SU-DHL-6 (cell line): ENCODE measurements at regions not wholly inside any gene's neighbourhood (a gene's known extent, or its start where the extent isn't known, plus 50 kb on each side); places are given as distances from the start of the nearest gene placed in this dataset.

Experiments used
- H2AFZ ChIP-seq: fragments of 200-600 bp; sonication (generic); 2 replicates; pipeline ENCODE4 v1.6.1; 2014; ENCODE audit warnings: low read depth, mild to moderate bottlenecking, moderate library complexity, mixed read lengths, antibody characterized with exemption, low read length; ENCODE audit not compliant: severe bottlenecking
- H3F3A ChIP-seq: fragments of 200-600 bp; shearing (Covaris generic); 2 replicates; pipeline ENCODE4 v1.6.0; 2016; ENCODE audit warnings: antibody characterized with exemption, mild to moderate bottlenecking; ENCODE audit not compliant: insufficient read depth
- H3K27ac ChIP-seq: fragments of 200-600 bp; sonication (generic); 2 replicates; pipeline ENCODE4 v1.5.1; 2016; ENCODE audit warnings: low read depth, mild to moderate bottlenecking, low read length, moderate library complexity, mixed read lengths
- H3K27me3 ChIP-seq: fragments of 200-600 bp; sonication (generic), shearing (Covaris generic); 2 replicates; pipeline ENCODE4 v1.6.0; 2014; ENCODE audit warnings: mild to moderate bottlenecking, low read length
- H3K36me3 ChIP-seq: fragments of 200-600 bp; sonication (generic); 2 replicates; pipeline ENCODE4 v1.6.1; 2014; ENCODE audit warnings: mild to moderate bottlenecking, low read length, mixed read lengths
- H3K4me2 ChIP-seq: fragments of 300-600, 200-600 bp; shearing (Covaris generic), sonication (generic); 2 replicates; pipeline ENCODE4 v1.6.0; 2014; ENCODE audit warnings: low read length, low read depth, mild to moderate bottlenecking; ENCODE audit not compliant: poor library complexity, severe bottlenecking
- H3K4me3 ChIP-seq: fragments of 200-600 bp; sonication (generic); 2 replicates; pipeline ENCODE4 v1.5.1; 2014; ENCODE audit warnings: antibody characterized with exemption, low read length, mild to moderate bottlenecking, mixed read lengths; ENCODE audit not compliant: insufficient read depth, poor library complexity, severe bottlenecking
- H3K79me2 ChIP-seq: fragments of 200-600 bp; sonication (generic); 2 replicates; pipeline ENCODE4 v1.6.1; 2014; ENCODE audit warnings: mild to moderate bottlenecking, low read length, moderate library complexity; ENCODE audit not compliant: insufficient read depth
- H3K9ac ChIP-seq: fragments of 200-600 bp; sonication (generic); 2 replicates; pipeline ENCODE4 v1.7.0; 2014; ENCODE audit warnings: mild to moderate bottlenecking, low read length
- H3K9me2 ChIP-seq: fragments of 200-600 bp; sonication (generic); replicated peaks from 2 replicates; pipeline ENCODE4 v1.6.1; 2014; ENCODE audit warnings: low read length; ENCODE audit not compliant: insufficient read depth
- H3K9me3 ChIP-seq: fragments of 200-600 bp; sonication (generic); 2 replicates; pipeline ENCODE4 v1.6.1; 2014; ENCODE audit warnings: low read length, mixed read lengths; ENCODE audit not compliant: insufficient read depth
- H4K20me1 ChIP-seq: fragments of 200-600 bp; sonication (generic); 2 replicates; pipeline ENCODE4 v1.6.1; 2014; ENCODE audit warnings: low read depth, mild to moderate bottlenecking, antibody characterized with exemption, low read length, moderate library complexity, mixed read lengths
- EZH2phosphoT487 ChIP-seq: fragments of 200-600 bp; sonication (generic), shearing (Covaris generic); conservative IDR thresholded peaks from 2 replicates; pipeline ENCODE4 v1.6.1; 2018; ENCODE audit warnings: mild to moderate bottlenecking, antibody characterized with exemption, low read length, moderate library complexity, mixed read lengths
- TF ChIP-seq, protein P1 (sequence below): fragments of 200-600 bp; sonication (generic); IDR thresholded peaks from one replicate; pipeline ENCODE4 v1.5.1; 2017; ENCODE audit warnings: antibody characterized with exemption, mild to moderate bottlenecking, low read length, moderate library complexity; ENCODE audit not compliant: insufficient read depth, poor library complexity, severe bottlenecking

DNA sequence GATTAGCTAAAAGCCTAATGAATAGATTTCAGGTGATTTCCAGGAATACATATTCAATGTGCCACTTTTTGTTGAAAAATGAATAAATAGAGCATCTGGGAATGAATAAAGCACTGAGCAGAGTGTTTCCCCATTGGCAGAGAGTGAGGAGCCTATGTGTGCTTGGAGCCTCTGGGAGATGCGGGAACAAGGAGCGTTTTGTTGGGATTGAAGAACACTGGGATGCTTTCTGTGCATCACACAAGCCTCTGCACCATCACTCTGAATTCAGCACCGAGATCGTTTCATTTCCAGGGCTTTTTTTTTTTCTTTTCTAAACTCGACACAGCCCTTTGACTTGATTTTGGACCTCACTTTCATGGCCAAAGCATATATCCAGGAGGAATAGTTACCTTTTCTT is 111.4 kb downstream of the BAMBI start:
- no peak overlapping the region for H3K4me3 ChIP-seq
- no peaks in the 10 kb centered on the region for H4K20me1 ChIP-seq
- no peaks in the 10 kb centered on the region for H3K9me2 ChIP-seq
- no peak for TF ChIP-seq EZH2phosphoT487
- TF ChIP-seq, protein P1, sequence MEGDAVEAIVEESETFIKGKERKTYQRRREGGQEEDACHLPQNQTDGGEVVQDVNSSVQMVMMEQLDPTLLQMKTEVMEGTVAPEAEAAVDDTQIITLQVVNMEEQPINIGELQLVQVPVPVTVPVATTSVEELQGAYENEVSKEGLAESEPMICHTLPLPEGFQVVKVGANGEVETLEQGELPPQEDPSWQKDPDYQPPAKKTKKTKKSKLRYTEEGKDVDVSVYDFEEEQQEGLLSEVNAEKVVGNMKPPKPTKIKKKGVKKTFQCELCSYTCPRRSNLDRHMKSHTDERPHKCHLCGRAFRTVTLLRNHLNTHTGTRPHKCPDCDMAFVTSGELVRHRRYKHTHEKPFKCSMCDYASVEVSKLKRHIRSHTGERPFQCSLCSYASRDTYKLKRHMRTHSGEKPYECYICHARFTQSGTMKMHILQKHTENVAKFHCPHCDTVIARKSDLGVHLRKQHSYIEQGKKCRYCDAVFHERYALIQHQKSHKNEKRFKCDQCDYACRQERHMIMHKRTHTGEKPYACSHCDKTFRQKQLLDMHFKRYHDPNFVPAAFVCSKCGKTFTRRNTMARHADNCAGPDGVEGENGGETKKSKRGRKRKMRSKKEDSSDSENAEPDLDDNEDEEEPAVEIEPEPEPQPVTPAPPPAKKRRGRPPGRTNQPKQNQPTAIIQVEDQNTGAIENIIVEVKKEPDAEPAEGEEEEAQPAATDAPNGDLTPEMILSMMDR = no peak
- no peaks in the 10 kb centered on the region for H3K9me3 ChIP-seq
- no peaks in the 10 kb centered on the region for H3K79me2 ChIP-seq
- no peak overlapping the region for H3K27ac ChIP-seq
- H3K36me3 ChIP-seq = no peaks in the 10 kb centered on the region
- H3K4me2 ChIP-seq = no peak overlapping the region
- no peak overlapping the region for H2AFZ ChIP-seq
- no peaks in the 10 kb centered on the region for H3F3A ChIP-seq
- H3K27me3 ChIP-seq = no peaks in the 10 kb centered on the region
- no peak overlapping the region for H3K9ac ChIP-seq

DNA sequence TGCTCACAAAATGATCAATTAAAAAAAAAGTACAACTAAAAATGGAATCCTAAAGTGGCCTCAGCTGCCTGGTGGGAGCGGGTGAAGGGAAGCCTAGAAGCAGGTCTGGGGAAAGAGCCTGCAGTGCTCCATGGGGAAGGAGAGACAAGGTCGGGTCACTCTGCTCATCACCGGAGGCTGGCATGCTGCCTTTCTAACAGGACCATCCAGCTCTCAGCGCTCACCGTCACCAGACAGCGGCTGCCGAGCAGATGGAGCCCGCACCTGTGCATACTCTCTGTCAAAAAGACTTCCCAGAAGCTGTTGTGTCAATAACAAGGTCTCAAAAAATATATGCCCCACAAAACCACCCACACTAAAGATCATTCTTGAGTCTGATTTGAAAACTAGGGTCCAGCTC is 112.8 kb downstream of the BAMBI start:
- no peak overlapping the region for H3K9ac ChIP-seq
- H3K9me3 ChIP-seq = no peaks in the 10 kb centered on the region
- no peak overlapping the region for H3K4me2 ChIP-seq
- H3K27me3 ChIP-seq = no peaks in the 10 kb centered on the region
- no peaks in the 10 kb centered on the region for H3F3A ChIP-seq
- H3K27ac ChIP-seq = no peak overlapping the region
- no peaks in the 10 kb centered on the region for H3K9me2 ChIP-seq
- H3K36me3 ChIP-seq = no peaks in the 10 kb centered on the region
- no peaks in the 10 kb centered on the region for H3K79me2 ChIP-seq
- TF ChIP-seq EZH2phosphoT487 = no peak
- TF ChIP-seq, protein P1 = no peak
- H3K4me3 ChIP-seq = no peak overlapping the region
- no peak overlapping the region for H2AFZ ChIP-seq
- no peaks in the 10 kb centered on the region for H4K20me1 ChIP-seq

DNA sequence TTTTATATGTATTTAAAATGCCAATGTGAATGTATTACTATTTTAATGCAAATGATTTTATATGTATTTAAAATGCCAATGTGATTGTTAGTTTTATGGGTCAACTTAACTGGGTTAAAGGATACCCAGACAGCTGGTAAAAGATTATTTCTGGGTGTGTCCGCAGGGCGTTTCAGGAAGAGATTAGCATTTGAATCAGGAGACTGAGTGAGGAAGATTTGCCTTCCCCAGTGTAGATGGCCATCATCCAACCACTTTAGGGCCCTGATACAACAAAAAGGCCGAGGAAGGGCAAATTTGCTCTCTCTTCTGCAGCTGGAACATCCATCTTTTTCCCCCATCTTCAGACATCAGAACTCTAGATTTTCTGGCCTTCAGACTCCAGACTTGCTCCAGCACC is 116.2 kb downstream of the BAMBI start:
- H3K36me3 ChIP-seq = no peaks in the 10 kb centered on the region
- no peak overlapping the region for H3K27ac ChIP-seq
- no peak overlapping the region for H3K4me3 ChIP-seq
- H3K9ac ChIP-seq = no peak overlapping the region
- H3K4me2 ChIP-seq = no peak overlapping the region
- H4K20me1 ChIP-seq = no peaks in the 10 kb centered on the region
- H2AFZ ChIP-seq = no peak overlapping the region
- no peaks in the 10 kb centered on the region for H3K9me2 ChIP-seq
- H3K9me3 ChIP-seq = no peaks in the 10 kb centered on the region
- H3K27me3 ChIP-seq = no peaks in the 10 kb centered on the region
- TF ChIP-seq, protein P1 = no peak
- TF ChIP-seq EZH2phosphoT487 = no peak
- no peaks in the 10 kb centered on the region for H3F3A ChIP-seq
- no peaks in the 10 kb centered on the region for H3K79me2 ChIP-seq

DNA sequence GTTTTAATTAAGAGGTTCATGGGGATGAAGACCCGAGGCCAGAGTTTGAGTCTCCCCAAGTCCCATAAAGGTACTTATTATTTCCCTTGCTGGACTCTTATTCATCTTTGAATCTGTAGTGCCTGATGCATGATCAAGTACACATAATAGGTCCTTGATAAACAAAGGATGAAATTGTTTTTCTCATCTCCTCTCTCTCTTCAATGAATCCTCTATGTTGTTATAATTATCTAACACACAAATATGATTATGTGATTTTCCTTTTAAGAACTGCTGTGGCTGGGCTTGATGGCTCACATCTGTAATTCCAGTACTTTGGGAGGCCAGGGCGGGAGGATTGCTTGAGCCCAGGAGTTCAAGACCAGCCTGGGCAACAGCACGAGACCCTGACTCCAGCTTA is 117.7 kb downstream of the BAMBI start:
- Histone ChIP-seq H3K36me3 (no peaks in the 10 kb centered on the region), H3K27ac (no peak overlapping the region), H3F3A (no peaks in the 10 kb centered on the region), H3K79me2 (no peaks in the 10 kb centered on the region), H4K20me1 (no peaks in the 10 kb centered on the region), H3K9me3 (no peaks in the 10 kb centered on the region), H3K27me3 (no peaks in the 10 kb centered on the region), H3K9me2 (no peaks in the 10 kb centered on the region), H3K4me3 (no peak overlapping the region), H3K9ac (no peak overlapping the region), H2AFZ (no peak overlapping the region), H3K4me2 (no peak overlapping the region)
- TF ChIP-seq, protein P1 = no peak
- TF ChIP-seq EZH2phosphoT487 = no peak
